ENCODE measurements at regions not wholly inside any gene's neighbourhood (a gene's known extent, or its start where the extent isn't known, plus 50 kb on each side); places are given as distances from the start of the nearest gene placed in this dataset.
"Not testable (repeated sequence)": the region's sequence is repeated elsewhere in the genome, so short reads cannot be mapped to it uniquely, and the experiment has no call there.

DNA sequence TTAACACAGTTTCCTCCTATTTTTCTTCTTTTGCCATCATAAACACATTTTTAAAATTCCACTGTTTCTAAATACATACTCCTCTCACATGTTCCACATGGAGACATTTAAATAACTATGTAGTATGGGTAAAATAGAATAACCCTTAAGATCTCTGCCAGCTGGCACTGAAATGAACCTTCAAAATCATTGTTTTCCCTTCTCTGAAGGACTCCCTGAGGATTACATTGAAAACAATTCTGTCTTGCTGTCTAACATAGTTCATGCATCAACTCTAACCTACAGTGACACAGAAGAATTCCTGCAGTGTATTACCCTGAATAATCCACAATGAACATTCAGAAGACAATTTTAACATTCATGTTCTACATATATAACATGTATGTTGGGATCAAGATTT lies 1361.8 kb upstream of the CITED2 start:
- in situ Hi-C loops (cut with MboI; ENCODE audit: low sequenced_read_pairs), result no loop called here

DNA sequence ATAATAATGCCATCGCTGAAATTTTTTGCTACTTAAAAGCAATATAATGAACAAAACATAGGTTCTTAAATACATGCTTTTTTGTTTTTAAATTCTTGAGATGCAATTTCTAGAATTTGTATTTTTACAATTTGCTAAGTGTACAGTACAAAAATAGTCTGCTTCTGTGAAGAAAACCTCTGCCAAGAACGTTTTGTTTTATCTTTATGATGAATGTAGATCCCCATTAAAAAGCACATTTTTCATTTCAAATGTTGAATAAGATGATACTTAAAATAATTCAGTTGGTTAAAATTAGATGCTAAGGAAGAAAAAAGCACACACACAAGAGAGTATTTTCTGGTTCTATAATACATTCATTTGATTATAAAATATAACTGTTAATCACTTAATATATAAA lies 1358.5 kb upstream of the CITED2 start:
- in situ Hi-C loops (cut with MboI; ENCODE audit: low sequenced_read_pairs), result no loop called here

DNA sequence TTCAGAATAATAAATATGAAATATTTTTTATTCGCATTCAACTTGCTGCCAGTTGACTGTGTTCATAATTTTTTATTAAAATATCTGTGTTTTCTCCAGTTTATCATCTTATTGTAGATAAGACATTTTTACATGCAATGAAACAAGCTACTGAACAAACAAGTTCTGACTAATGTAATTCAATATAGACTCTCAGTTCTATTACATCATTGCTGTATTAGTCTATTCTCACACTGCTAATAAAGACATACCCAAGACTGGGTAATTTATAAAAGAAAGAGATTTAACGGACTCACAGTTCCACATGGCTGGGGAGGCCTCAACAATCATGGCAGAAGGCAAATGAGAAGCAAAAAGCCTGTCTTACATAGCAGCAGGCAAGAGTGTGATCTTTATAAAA lies 1357.7 kb upstream of the CITED2 start:
- in situ Hi-C loops (cut with MboI; ENCODE audit: low sequenced_read_pairs), result no loop called here

DNA sequence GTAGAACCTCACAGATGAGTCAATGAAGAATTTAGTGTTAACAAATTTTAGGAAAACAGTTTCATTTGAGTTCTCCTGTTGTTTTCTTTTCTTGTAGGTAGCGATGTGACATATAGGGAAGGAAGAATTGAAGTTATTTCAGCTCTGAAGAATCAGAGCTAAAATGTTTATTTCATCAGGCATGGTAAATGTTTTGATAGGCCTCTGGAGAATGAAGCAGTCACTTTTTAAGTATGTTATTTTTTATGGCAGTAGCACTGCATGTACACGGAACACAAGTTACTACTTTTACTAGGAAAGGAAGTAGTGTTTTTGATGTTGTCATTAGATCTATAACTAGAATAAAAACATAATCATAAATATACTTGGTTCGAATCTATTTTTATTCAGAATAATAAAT lies 1357.3 kb upstream of the CITED2 start:
- in situ Hi-C loops (cut with MboI; ENCODE audit: low sequenced_read_pairs), result no loop called here

DNA sequence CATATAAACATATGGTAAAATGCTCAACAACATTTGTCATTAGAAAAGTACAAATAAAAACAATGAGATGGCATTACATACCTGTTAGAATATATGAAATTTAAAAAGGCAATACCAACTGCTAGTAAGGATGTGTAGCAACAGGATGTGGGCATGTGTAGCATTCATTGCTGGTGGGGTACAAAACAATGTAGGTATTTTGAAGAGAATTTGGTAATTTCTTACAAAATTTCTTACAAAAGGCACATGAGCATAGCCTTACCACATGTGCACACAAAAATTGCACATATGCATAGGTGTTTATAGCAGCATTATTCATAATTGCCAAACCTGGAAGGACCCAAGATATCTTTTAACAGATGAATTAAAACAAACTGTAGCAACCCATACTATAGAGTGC lies 1355.1 kb upstream of the CITED2 start:
- in situ Hi-C loops (cut with MboI; ENCODE audit: low sequenced_read_pairs), result no loop called here

DNA sequence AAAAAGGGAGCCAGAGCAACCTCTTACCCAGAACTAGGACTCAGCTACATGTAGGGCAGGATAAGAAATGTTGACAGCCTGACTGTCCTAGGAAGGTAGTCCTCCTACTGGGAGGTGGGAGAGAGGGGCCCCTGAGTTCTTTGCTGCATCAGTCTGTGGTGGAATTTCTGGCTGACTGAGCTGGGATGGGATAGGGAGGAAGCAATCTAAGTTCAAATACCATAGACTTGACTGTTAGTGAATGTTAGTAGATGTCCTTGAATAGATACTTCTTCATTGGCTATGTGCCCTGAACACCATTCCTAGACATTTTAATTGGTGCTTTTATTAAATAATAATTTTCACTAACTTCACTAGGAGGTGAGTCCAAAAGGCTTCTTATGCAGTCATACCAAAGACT lies 1343.6 kb upstream of the CITED2 start:
- in situ Hi-C loops (cut with MboI; ENCODE audit: low sequenced_read_pairs), result no loop called here

DNA sequence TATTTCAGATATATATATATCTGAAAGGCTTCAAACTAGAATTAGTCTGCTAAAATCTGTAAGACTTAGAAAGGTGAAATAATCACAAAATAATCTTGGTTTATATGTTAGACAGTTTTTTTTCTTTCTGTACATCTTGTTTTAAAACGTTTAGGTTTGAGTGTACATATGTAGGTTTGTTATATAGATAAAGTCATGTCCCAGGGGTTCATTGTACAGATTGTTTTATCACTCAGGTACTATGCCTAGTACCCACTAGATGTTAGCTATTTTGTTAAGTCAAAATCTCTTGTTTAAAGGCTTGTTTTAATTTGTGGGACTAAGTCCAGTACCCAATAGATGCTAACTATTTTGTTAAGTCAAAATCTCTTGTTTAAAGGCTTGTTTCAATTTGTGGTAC lies 1339.0 kb upstream of the CITED2 start:
- in situ Hi-C loops (cut with MboI; ENCODE audit: low sequenced_read_pairs), result no loop called here

DNA sequence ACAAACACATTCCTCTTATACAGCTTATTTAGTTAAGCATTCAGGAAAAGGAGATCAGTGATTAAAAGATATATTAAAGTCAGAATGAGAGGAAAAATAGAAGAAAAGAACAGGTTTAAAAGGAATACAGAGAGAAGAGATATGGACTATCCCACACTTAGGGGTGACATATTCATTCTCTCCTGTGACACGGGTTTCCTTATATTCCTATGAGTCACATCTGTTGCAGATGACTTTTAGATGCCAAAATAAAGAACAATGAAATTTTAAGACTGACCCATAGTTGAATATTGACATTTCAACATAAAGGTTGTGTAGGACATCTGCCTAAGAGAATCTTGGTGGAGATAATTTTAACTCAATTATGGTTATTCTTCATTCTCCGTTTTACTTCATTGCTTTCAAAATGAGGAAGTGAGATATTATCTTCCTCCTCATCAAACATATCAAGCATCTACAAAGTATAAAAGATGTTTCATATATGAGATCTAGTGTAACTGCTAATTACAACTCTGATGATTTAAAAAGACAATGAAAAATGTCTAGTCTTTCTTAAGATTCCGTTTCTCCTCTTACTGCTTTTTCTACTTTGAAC lies 1336.7 kb upstream of the CITED2 start:
- in situ Hi-C loops (cut with MboI; ENCODE audit: low sequenced_read_pairs), result no loop called here

DNA sequence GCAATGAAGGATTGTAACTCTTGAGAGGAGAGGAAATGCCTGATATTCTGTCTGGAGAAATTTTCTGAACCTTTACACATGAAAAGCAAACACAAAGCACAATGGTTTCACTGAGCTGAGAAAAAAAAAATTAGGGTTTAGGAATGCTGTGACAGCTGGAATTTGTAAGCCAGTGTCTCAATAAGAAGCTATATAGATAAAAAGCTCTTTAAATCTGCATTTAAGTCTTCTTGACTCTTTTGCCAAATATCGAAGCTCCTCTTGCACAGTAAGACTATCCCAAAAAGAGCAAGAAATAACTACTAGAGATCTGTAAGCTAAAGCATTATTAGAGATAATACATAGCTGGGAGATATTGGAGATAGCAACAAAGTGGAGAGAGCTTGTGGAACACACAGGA lies 1334.0 kb upstream of the CITED2 start:
- in situ Hi-C loops (cut with MboI; ENCODE audit: low sequenced_read_pairs), result no loop called here

DNA sequence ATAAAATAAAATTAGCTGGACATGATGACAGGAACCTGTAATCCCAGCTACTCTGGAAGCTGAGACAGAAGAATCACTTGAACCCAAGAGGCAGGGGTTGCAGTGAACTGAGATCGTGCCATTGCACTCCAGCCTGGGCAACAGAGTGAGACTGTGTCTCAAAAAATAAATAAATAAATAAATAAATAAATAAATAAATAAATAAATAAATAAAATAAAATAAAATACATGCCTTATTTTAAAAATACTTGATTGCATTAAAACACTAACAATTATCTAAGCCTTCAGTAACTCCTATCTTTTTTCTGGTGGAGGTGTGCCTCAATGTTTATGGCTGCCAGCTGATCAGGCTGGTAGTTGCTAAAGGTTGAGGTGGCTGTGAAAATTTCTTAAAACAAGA lies 1329.6 kb upstream of the CITED2 start:
- in situ Hi-C loops (cut with MboI; ENCODE audit: low sequenced_read_pairs), result not testable (repeated sequence)

DNA sequence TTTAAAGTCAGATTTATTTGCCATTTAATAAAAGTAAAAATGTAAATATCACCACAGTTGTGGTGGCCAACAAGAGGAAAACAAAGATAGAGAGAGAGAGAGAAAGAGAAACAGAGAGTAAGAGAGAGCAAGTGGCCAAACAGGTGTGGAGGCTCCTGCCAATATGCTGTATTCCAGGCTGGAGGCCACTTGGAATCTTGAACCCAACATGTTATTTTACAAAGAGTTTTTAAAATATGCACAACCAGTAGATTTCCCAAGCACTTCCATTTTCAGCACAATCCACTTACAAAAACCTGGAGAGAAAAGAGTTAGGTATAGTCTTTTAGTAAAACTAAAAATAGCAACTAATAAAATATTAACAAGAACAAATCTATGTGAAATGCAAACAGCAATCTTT lies 1323.1 kb upstream of the CITED2 start:
- in situ Hi-C loops (cut with MboI; ENCODE audit: low sequenced_read_pairs), result no loop called here

DNA sequence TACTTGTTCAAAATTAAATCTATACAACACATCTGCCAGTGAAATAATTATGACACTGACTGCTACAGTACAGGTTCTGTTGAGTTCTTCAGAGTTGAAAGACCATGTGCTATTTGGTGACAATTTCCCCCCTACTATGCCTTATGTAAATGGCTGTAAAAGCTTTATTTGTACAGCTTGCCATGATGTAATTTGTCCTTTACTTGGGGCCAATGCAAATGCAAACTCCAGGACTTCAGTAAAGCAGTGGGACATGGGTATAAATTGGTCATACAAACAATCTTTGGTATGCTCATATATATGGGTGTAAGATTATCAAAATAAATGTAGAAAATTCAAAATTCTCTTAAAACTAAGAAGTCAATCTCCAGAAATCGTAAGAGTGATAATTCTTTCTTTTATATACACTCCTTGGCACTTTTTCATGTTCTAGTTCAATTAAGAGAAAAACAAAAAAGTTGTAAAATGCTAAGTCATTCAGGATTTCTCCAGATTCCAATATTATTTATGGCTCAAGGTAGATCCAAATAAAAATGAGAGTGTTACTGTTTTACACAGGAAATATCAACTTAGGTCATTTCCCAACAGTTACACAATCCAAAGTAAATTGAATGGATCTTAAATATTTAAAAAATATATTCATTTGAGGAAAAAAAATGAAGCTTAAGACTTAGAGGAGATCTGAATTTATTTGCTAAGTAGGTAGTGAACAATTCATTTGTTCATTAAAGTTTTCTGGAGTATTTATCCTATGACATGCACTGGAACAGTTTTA lies 1310.5 kb upstream of the CITED2 start:
- in situ Hi-C loops (cut with MboI; ENCODE audit: low sequenced_read_pairs), result no loop called here

DNA sequence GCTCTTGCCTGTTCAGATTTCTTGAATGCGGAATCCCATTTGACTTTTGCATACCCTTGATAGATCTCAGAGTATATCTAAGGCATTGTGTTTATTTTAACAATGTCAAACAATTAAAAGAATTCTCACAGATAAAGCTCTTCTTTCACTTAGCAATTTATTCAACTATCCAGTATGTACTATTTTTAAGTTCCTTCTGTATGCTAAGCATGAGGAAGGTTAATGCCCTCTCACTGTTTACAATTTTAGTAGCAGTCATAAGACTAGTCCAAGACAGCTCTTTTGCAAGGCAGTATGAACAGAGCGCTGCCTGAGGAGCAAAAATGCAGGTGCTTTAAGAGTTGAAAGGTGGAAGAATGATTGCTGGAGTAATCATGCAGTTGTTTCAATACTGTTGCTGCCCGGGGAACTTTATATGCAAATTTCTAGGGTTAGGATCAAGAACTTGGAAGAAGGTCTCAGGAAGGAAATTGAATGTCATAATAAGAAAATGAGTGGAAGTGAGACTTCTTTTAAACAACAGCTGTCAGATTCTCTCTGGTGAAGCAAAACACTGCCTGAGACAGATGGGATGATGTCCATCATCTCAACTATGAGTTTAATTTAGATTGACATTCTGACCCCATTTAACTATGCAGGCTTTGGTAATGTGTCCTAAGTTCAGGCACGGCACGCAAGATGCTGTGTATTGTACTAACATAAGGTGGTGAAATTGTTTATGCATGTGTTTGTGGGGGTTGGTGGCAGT lies 1303.5 kb upstream of the CITED2 start:
- in situ Hi-C loops (cut with MboI; ENCODE audit: low sequenced_read_pairs), result no loop called here

DNA sequence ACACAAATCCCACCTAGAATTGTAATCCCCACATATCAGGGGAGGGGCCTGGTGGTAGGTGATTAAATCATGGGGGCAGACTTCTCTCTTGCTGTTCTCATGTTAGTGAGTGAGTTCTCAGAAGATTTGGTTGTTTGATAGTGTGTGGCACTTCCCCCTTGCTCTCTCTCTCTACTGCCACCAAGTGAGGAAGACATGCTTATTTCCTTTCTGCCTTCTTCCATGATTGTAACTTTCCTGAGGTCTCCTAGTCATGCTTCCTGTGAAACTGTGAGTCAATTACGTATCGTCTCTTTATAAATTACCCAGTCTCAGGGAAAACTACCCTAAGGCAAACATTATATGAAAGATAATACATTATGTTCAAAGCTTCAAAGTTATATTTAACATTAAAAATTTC lies 1297.5 kb upstream of the CITED2 start:
- in situ Hi-C loops (cut with MboI; ENCODE audit: low sequenced_read_pairs), result no loop called here

DNA sequence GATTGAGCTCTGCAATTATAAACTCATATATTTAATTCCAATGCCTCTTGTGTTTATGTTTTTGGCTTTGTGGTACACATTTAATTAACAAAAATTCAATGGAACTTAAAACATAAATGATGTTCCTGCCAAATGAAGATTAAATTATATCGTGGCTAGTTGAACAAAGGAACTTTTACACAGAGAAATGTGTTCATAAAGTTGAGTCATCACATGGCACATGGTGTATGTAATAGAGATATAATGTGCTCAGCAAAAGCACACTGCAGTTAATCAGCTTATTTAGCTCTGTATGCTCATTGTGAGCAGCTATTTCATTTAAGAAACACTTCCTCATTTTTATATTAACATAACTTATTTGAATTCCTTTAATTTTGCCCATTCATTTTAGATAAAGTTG lies 1295.6 kb upstream of the CITED2 start:
- in situ Hi-C loops (cut with MboI; ENCODE audit: low sequenced_read_pairs), result no loop called here

DNA sequence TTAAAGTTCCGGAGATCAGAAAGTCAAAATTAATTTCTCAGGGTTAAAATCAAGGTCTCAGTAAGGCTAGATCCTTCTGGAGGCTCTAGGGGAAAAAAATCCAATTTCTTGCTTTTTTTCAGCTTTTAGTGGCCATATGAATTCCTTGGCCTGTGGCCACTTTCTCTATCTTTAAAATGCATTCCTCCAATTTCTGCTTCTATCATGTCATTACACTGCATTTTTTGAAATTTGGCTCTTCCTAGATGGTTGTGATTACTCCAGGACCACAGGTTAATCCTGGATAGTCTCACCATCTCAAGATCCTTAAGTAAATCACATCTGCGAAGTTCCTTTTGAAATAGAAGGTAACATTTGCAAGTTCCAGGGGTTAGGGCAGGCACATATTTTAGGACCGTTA lies 1294.9 kb upstream of the CITED2 start:
- in situ Hi-C loops (cut with MboI; ENCODE audit: low sequenced_read_pairs), result no loop called here

DNA sequence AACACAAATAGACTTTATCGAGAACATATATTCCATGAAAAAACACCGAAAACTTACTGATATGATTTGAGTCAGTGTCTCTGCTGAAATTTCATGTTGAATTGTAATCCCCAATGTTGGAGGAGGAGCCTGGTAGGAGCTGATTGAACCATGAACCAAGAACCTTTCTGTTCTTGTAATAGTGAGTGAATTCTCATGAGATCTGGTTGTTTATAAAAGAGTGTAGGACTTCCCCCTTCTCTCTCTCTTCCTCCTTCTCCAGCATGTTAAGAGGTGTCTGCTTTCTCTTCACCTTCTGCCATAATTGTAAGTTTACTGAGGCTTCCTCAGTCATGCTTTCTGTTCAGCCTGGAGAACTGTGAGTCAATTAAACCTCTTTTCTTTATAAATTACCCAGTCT lies 1289.3 kb upstream of the CITED2 start:
- in situ Hi-C loops (cut with MboI; ENCODE audit: low sequenced_read_pairs), result no loop called here

DNA sequence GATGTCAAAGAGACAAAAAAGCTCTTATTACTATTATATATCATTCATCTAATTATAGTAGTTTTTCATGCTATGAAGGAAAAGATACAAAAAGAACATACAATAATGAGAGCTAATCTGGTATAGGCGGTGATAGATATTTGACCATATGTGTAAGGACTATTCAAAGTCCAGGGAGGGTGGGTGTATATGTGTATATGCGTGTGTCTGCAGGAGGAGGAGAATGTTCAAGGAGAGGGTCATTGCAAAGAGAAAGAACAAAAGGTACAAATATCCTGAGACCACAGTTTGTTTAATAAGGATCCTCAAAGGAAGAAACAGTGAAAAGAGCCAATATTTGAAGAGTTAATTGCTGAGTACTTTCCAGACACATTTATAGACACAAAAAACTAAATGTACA lies 1288.6 kb upstream of the CITED2 start:
- in situ Hi-C loops (cut with MboI; ENCODE audit: low sequenced_read_pairs), result no loop called here

DNA sequence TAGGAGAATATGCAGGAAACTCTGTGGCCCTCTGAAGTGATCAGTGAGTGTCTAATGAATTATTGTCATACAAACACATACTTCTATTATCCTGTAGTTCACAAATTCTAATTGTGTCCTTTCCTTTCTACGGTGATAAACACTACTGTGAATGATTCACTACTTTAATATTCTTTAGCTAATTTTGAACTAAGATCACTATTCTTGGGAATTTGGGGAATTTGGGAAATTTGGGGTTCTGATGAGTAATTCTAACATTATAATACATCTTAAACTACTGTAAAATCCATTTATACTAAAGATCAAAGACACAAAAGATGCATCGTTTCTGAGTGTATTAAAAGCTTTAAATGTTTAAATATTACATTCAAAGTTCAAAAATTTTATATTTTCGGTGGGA lies 1287.2 kb upstream of the CITED2 start:
- in situ Hi-C loops (cut with MboI; ENCODE audit: low sequenced_read_pairs), result no loop called here

DNA sequence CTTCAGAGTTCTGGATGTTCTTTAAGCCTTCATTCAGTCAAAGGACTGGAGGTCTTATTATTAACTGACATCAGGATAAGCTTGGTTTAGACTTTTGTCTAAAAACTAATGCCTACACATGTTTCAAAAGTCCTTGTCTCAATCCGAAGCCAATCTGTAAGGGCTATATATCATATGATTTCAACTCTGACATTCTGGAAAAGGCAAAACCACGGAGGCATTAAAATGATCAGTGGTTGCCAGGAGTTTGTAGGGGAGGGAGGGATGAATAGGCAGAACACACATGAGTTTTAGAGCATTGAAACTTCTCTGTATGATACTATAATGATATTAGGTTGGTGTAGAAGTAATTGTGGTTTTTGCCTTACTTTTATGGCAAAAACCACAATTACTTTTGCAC lies 1285.8 kb upstream of the CITED2 start:
- in situ Hi-C loops (cut with MboI; ENCODE audit: low sequenced_read_pairs), result no loop called here

DNA sequence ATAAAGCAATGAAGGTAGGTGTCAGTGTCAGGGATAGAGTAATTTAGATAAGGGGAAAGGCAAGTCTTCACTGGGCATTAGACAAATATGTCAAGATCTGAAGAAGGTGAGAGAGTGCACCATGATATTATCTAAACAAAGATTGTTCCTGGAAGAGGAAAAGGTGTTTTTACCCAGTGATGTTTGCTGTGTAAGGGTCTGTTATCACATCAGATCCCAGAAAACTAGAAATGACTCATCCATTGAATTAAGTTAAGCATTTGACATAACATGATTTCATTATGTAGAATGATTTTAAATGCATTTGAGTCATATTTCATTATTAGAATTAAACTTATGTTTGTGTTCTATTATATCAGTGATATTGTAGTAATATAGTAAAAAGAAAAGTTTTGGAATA lies 1279.5 kb upstream of the CITED2 start:
- in situ Hi-C loops (cut with MboI; ENCODE audit: low sequenced_read_pairs), result no loop called here

DNA sequence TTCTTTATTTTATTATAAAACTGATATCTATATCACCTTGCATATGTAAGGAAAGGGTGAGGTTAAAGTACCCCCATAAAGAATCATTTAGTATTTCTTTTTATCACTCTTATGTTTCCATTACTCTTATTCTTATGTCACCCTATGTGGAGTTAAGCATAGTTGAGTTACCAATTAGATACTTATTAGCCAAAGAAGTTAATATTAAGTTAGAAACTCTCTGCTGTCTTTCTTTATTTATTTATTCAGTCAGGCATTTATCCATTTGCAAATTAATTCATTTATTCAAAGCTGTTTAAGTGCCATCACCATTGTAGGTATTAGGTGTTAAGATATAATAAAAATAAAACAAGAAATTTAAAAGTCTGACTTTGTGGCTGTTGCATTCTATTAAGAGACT lies 1279.1 kb upstream of the CITED2 start:
- in situ Hi-C loops (cut with MboI; ENCODE audit: low sequenced_read_pairs), result no loop called here
